AG10803 (cell line): ENCODE measurements at regions not wholly inside any gene's neighbourhood (a gene's known extent, or its start where the extent isn't known, plus 50 kb on each side); places are given as distances from the start of the nearest gene placed in this dataset.

Source experiments
- DNase-seq: peaks from one replicate; pipeline ENCODE4 v3.0.0; 2010; ENCODE audit warnings: low read depth
- H3K4me3 ChIP-seq: 2 replicates; pipeline ENCODE4 v1.5.1; 2011; ENCODE audit warnings: mild to moderate bottlenecking, low read length, control low read depth
- TF ChIP-seq, protein P1 (sequence below): conservative IDR thresholded peaks from 2 replicates; pipeline ENCODE4 v1.5.1; 2011; ENCODE audit warnings: mild to moderate bottlenecking, low read length, control low read depth, inconsistent platforms

DNA sequence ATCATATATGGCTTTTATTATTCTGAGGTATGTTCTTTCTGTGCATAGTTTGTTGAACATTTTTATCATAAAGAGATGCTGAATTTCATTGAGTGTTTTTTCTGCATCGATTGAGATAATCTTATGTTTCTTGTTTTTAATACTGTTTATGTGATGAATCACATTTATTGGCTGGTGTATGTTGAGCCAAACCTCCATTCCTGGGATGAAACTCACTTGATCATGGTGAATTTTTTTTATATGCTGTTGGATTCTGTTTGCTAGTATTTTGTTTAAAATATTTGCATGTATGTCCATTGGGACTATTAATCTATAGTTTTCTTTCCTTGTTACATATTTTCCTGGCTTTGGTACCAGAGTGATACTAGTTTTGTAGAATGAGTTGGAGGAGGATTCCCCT lies 500.2 kb downstream of the CDH11 start:
- DNase-seq, result peak; percentile 28
- TF ChIP-seq, protein P1, sequence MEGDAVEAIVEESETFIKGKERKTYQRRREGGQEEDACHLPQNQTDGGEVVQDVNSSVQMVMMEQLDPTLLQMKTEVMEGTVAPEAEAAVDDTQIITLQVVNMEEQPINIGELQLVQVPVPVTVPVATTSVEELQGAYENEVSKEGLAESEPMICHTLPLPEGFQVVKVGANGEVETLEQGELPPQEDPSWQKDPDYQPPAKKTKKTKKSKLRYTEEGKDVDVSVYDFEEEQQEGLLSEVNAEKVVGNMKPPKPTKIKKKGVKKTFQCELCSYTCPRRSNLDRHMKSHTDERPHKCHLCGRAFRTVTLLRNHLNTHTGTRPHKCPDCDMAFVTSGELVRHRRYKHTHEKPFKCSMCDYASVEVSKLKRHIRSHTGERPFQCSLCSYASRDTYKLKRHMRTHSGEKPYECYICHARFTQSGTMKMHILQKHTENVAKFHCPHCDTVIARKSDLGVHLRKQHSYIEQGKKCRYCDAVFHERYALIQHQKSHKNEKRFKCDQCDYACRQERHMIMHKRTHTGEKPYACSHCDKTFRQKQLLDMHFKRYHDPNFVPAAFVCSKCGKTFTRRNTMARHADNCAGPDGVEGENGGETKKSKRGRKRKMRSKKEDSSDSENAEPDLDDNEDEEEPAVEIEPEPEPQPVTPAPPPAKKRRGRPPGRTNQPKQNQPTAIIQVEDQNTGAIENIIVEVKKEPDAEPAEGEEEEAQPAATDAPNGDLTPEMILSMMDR, result no peak
- H3K4me3 ChIP-seq, result no peak overlapping the region

DNA sequence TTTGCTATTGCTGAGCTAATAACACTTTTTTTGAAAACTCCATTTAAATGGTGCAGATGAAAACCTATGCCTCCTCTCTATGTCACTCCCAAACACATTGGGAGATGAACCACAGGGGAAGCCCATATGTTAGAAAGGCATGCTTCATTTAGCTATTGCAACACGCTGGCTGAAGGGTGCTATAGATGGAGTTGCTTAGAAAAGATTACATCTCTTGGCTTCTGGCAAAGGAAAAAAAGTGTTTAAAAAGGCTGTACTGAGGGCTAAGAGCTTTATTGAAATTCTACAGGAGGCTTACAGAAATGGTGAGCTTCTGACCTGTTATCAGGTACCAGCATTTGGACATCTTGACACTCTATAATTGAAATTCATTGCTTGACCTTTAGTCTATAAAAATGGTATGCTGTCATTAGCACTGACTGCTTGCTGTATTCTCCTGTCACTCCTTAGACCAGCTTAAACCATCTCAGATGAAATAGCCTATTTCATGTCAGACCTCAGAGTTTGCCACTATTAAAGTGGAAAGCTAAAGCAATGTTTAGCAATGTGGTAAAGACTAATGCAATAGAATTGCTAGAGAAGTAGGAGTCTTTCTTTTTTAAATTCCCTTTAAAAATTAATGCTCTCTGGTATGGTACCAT lies 503.9 kb downstream of the CDH11 start:
- TF ChIP-seq, protein P1, result no peak

DNA sequence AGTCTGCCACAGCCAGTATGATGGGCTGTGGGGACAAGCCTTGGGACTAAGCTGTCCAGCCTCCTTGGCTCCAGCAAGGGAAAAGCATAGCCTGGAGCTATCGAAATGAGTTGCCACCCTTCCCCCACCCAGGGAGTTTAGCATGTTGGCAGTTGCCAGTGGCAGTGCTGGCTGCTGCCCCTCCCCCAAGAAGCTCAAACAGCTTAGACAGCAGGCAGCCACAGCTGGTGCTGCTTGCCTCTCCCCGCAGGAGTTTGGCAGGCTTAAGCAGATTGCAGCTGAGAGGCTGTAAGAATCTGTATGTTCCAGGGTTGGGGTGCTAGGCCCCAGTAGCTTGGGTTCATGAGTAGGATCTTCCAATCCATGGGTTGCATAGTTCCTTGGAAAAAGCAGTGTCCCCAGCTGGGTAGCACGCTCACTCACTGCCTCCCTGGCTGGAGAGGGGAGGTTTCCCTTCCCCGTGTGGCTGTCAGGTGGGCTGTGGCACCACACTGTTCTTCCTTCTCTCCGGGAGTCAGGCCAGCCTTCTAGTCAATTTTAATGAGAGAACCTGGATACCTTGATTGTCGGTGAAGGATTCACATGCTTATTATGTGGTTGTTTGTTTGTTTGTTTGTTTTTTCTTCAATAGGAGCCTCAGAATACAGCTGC lies 506.1 kb downstream of the CDH11 start:
- DNase-seq, result peak; percentile 60
- TF ChIP-seq, protein P1, result no peak

More for the DNA sequence above, 503.9 kb downstream of the CDH11 start:
- peak; percentile 3 for DNase-seq
- H3K4me3 ChIP-seq, result no peak overlapping the region

DNA sequence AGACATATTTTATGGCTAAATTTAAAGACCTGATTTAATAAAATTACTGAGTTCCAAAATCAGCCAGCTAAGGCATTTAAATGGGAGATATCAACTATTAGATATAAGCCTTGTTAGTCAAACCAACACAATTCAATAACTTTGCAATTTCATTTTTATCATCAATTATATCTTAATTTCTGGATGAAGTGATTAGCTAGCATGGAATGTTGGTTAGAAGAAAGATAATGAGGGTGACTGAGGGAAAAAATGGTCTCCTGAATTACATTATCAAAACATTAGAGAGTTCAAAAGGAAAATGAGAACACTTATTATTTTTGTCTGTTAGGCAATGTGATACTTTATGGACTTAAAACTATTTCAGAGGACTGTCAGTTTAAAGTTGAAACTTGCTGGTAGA lies 525.7 kb downstream of the CDH11 start:
- DNase-seq, result no peak
- H3K4me3 ChIP-seq, result no peak overlapping the region
- TF ChIP-seq, protein P1, result no peak

More for the DNA sequence above, 506.1 kb downstream of the CDH11 start:
- no peak overlapping the region for H3K4me3 ChIP-seq

DNA sequence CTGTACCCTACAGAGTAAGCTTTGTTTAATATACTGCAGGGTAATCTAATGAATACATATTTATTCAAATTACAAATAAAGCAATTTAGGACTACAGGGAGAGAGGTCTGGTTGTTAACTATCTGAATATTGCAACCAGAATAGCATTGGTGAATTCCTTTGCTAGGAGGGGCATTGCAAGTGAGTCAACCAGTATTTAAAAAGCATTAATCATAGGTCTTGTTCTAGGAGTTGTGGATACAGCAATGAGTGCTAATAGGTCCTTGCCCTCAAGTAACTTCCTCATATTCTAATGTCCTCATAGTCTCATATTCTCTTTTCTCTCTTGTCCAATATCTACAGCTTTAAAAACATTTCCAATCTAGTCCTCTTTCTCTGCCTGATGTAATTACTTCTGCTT lies 531.4 kb downstream of the CDH11 start:
- DNase-seq, result peak; percentile 54
- no peak overlapping the region for H3K4me3 ChIP-seq
- TF ChIP-seq, protein P1, result no peak

DNA sequence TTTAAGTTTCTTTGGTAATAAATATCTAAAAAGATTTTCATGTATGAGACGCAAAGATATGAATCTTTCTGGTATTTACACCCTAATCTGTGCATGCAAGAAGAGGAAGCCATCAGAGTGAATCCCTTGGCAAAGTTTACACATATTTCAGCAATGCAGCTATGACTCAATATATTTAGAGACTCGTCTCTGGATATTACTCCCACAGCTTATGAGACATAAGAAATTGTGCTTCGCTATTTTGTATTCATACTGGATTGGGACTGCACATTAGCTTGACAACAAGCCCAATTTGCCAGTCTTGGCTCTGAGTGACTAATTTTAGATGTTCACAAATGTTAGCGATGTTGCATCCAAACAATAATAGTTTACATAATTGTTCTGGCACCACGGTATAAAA lies 532.0 kb downstream of the CDH11 start:
- no peak overlapping the region for H3K4me3 ChIP-seq
- TF ChIP-seq, protein P1, result no peak
- peak; percentile 81 for DNase-seq

DNA sequence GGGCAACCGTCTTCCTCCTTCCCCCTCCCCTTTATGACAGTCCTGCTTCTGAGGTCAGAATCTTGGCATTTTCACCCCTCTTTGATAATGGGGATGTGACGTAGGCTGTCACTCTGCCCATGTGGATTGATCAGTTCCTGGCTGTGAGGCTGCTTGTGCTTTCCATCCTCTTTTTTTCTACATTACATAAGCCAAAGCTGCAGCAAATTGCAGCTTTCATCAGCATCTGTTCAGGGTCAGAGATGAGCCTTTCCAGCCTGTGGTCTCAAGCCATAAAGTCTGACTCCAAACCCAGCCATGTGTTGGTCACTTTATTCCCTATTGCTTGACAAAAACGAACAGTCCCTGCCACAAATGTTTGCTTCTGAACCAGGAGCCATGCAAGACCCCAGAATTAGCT lies 535.1 kb downstream of the CDH11 start:
- peak; percentile 15 for DNase-seq
- TF ChIP-seq, protein P1, result no peak
- no peak overlapping the region for H3K4me3 ChIP-seq
